H1 (cell line): ENCODE measurements at regions not wholly inside any gene's neighbourhood (a gene's known extent, or its start where the extent isn't known, plus 50 kb on each side); places are given as distances from the start of the nearest gene placed in this dataset.

ENCODE experiments used
- CEBPB ChIP-seq: IDR thresholded peaks from 2 replicates; pipeline ENCODE4 v1.6.1; 2012; ENCODE audit warnings: low read depth, low read length
- KDM1A ChIP-seq: fragments of 200-600, 300-600 bp; sonication (generic); IDR thresholded peaks from 2 replicates; pipeline ENCODE4 v1.7.1; 2016; ENCODE audit warnings: mild to moderate bottlenecking, low read length, borderline replicate concordance
- RNF2 ChIP-seq: fragments of 200-900, 300-1000 bp; sonication (generic); IDR thresholded peaks from 2 replicates; pipeline ENCODE4 v1.7.1; 2016; ENCODE audit warnings: borderline replicate concordance, low read depth, mild to moderate bottlenecking, antibody characterized with exemption, low read length; ENCODE audit not compliant: poor library complexity, severe bottlenecking; ENCODE audit errors: missing control alignments

GRCh38 chr3:64352639-64352992, 127.3 kb upstream of the PRICKLE2 start (continued):
- TF ChIP-seq RNF2, result no peak
- TF ChIP-seq CEBPB, result no peak
- no peak for TF ChIP-seq KDM1A
